ENCODE measurements at regions not wholly inside any gene's neighbourhood (a gene's known extent, or its start where the extent isn't known, plus 50 kb on each side); places are given as distances from the start of the nearest gene placed in this dataset.

DNA sequence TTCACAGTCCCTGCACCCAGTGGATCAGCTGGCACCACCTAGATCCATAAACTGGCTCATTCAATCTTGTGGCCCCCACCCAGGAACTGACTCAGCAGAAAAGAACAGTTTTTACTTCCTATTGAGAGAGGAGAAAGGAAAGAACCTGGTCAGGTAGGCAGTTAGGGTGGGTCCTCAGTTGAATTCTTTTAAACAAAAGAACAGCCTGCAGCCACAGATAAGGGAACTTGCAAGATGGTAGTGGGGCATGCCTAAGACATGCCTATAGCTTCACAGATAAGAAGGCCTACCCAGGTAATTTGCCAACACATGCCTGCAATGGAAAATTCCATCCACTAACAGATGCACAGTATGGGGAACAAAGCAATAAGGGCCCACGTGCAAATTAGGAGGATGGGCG, 86.7 kb upstream of the NLGN4Y start:
- Histone ChIP-seq H3K9me3 (ENCODE audit: insufficient read depth in 2 of 2, low read depth in 1 of 2, low read length in 1 of 2) (0 out of 4 replicates have a peak, but pooled peaks cover 0 to 7% of the 10 kb centered on the region in 2 experiments), H4K91ac (replicated peaks; ENCODE audit: insufficient read length, low read length) (no peak overlapping the region), H2BK120ac (replicated peaks; ENCODE audit: low read depth, low read length) (no peak overlapping the region), H2BK12ac (ENCODE audit: low read depth, low read length) (no peak overlapping the region), H3K9ac (replicated peaks in 1 of 4; ENCODE audit: extremely low read depth in 1 of 4, low read depth in 3 of 4, low read length in 3 of 4) (no peak overlapping the region), H4K20me1 (replicated peaks in 1 of 2; ENCODE audit: control insufficient read depth in 1 of 2, insufficient read depth in 2 of 2, low read length in 2 of 2) (no peaks in the 10 kb centered on the region), H3K27ac (ENCODE audit: low read depth, low read length) (no peak overlapping the region), H2BK15ac (ENCODE audit: low read length) (no peak overlapping the region), H2AFZ (ENCODE audit: low read length) (peak overlapping the region; percentile 76), H3K23me2 (ENCODE audit: low read depth, low read length) (no peaks in the 10 kb centered on the region), H3K23ac (ENCODE audit: insufficient read length) (no peak overlapping the region), H3K56ac (replicated peaks; ENCODE audit: insufficient read length, low read depth, low read length) (no peak overlapping the region), H3K27me3 (replicated peaks in 1 of 4; ENCODE audit: control insufficient read depth in 3 of 4, extremely low read depth in 1 of 4, insufficient read depth in 3 of 4, low read length in 3 of 4) (no peaks in the 10 kb centered on the region), H3K36me3 (ENCODE audit: control insufficient read depth in 2 of 4, insufficient read depth in 4 of 4, low read length in 3 of 4) (no peaks in the 10 kb centered on the region), H4K8ac (ENCODE audit: extremely low read depth, insufficient read depth, low read length) (no peak overlapping the region), H2AK5ac (ENCODE audit: low read depth, low read length) (no peak overlapping the region), H3K4me1 (replicated peaks in 1 of 4; ENCODE audit: control insufficient read depth in 3 of 4, insufficient read depth in 4 of 4, low read length in 3 of 4) (no peaks in the 10 kb centered on the region), H2BK20ac (ENCODE audit: low read length) (no peak overlapping the region), H4K5ac (ENCODE audit: insufficient read length, low read depth, low read length) (no peak overlapping the region), H3K4ac (replicated peaks; ENCODE audit: insufficient read length, low read depth, low read length) (no peak overlapping the region), H2BK5ac (ENCODE audit: low read depth, low read length) (no peak overlapping the region; the same call in 1 of the 2 replicates), H3K4me3 (ENCODE audit: extremely low read depth in 1 of 4, insufficient read depth in 2 of 4, low read depth in 3 of 4, low read length in 4 of 4) (no peak overlapping the region), H3K18ac (ENCODE audit: extremely low read depth, low read length) (no peak overlapping the region; the same call in 1 of the 2 replicates), H3K14ac (ENCODE audit: insufficient read length) (no peak overlapping the region), H3K4me2 (ENCODE audit: insufficient read depth in 1 of 2, low read depth in 2 of 2, low read length in 2 of 2) (no peak overlapping the region), H3K79me2 (ENCODE audit: control insufficient read depth in 1 of 2, insufficient read depth in 2 of 2, low read length in 2 of 2) (no peaks in the 10 kb centered on the region), H3K79me1 (ENCODE audit: low read depth, low read length) (no peaks in the 10 kb centered on the region)
- ChIA-PET POLR2A (ENCODE audit: partially characterized antibody) (no interaction called here), CTCF (ENCODE audit: partially characterized antibody) (no interaction called here)
- WGBS, 2 experiments (ENCODE audit: extremely low coverage in 1 of 2, insufficient coverage in 1 of 2, insufficient read length in 1 of 2, insufficient replicate concordance in 2 of 2, low coverage in 1 of 2, low lambda C conversion rate in 2 of 2, missing lambda C conversion rate in 1 of 2) = 70% methylated on average over 2 of the region's 2 CpGs; no CpG with 5 or more reads in 1 of the 2 experiments
- DNase-seq (ENCODE audit: low read depth in 1 of 2, low spot score in 2 of 2) (no peak), FAIRE-seq (no peak)
- TF ChIP-seq, protein P1, sequence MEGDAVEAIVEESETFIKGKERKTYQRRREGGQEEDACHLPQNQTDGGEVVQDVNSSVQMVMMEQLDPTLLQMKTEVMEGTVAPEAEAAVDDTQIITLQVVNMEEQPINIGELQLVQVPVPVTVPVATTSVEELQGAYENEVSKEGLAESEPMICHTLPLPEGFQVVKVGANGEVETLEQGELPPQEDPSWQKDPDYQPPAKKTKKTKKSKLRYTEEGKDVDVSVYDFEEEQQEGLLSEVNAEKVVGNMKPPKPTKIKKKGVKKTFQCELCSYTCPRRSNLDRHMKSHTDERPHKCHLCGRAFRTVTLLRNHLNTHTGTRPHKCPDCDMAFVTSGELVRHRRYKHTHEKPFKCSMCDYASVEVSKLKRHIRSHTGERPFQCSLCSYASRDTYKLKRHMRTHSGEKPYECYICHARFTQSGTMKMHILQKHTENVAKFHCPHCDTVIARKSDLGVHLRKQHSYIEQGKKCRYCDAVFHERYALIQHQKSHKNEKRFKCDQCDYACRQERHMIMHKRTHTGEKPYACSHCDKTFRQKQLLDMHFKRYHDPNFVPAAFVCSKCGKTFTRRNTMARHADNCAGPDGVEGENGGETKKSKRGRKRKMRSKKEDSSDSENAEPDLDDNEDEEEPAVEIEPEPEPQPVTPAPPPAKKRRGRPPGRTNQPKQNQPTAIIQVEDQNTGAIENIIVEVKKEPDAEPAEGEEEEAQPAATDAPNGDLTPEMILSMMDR (IDR thresholded peaks at IDR 0.05; ENCODE audit: control extremely low read depth in 1 of 3, insufficient read depth in 1 of 3, low read depth in 1 of 3, low read length in 3 of 3) = no peak
- TF ChIP-seq CBX5 (IDR thresholded peaks at IDR 0.05; ENCODE audit: low read depth, low read length) (no peak), PHF8 (conservative IDR thresholded peaks at IDR 0.05; ENCODE audit: low read depth, low read length) (no peak), SUZ12 (IDR thresholded peaks at IDR 0.05; ENCODE audit: low read length) (no peak), RFX5 (IDR thresholded peaks at IDR 0.05; ENCODE audit: borderline replicate concordance, low read depth, low read length) (no peak), SIRT6 (IDR thresholded peaks at IDR 0.05; ENCODE audit: low read length) (no peak), BRCA1 (IDR thresholded peaks at IDR 0.05; ENCODE audit: low read depth, low read length) (no peak), GTF2F1 (IDR thresholded peaks at IDR 0.05; ENCODE audit: borderline replicate concordance, low read depth, low read length) (no peak)
- TF ChIP-seq, protein P2, sequence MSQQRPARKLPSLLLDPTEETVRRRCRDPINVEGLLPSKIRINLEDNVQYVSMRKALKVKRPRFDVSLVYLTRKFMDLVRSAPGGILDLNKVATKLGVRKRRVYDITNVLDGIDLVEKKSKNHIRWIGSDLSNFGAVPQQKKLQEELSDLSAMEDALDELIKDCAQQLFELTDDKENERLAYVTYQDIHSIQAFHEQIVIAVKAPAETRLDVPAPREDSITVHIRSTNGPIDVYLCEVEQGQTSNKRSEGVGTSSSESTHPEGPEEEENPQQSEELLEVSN (IDR thresholded peaks at IDR 0.05) = no peak
